ENCODE measurements at regions not wholly inside any gene's neighbourhood (a gene's known extent, or its start where the extent isn't known, plus 50 kb on each side); places are given as distances from the start of the nearest gene placed in this dataset.

GRCh38 chr3:72628065-72628464, 220.2 kb downstream of the SHQ1 start:
- TF ChIP-seq CTCF (IDR thresholded peaks at IDR 0.05): no peak
- peak; percentile 56 to 66 for TF ChIP-seq POLR2AphosphoS5 (IDR thresholded peaks at IDR 0.05; ENCODE audit: insufficient read depth in 1 of 2, low read depth in 1 of 2)
- no peak for TF ChIP-seq POLR2A (IDR thresholded peaks at IDR 0.05)

Measured in vagina (tissue), 2 donors.